ENCODE measurements at regions not wholly inside any gene's neighbourhood (a gene's known extent, or its start where the extent isn't known, plus 50 kb on each side); places are given as distances from the start of the nearest gene placed in this dataset.

DNA sequence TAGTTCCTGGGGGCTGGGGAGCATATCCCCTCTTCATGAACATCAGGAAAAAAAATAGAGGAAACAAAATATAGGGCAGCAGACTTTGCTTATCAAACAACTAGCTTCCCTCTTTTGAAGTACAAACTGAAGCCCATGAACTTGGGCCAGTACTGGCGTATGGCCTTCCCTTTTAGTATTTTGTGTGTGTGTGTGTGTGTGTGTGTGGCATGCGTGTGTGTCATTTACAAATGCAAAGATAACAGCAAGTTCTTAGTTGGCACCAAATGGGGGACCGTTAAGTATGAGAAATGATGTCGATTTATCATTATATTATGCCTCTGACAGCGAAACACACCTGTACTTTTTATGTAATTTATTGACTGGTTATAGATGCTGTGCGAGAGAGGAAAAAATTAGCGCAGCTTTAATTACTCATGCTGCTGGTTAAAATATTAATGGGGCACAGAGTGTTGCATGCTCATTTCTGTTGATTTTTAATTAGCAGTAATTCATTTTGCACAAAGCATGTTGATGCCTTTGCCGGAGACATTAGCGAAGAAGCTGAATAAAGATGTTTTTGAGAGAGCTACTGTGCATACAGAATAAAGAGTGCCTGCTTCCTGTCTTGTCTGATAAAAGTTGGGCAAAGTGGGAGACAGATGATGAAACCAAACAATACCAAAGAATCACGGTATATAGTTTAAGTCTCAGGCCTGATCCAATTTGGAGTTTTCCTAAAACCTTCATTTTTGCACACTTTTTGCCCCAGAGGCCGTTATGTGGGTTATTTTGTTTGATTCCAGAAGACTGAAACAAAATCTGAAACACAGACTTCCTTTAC is 297.1 kb downstream of the SATB1 start:
- FAIRE-seq (no peak), DNase-seq (ENCODE audit: low read depth in 1 of 2, low spot score in 2 of 2) (no peak)
- Histone ChIP-seq H3K27me3 (replicated peaks in 1 of 4; ENCODE audit: control insufficient read depth in 3 of 4, extremely low read depth in 1 of 4, insufficient read depth in 3 of 4, low read length in 3 of 4) (no peaks in the 10 kb centered on the region), H3K4me2 (ENCODE audit: insufficient read depth in 1 of 2, low read depth in 2 of 2, low read length in 2 of 2) (no peak overlapping the region), H2BK120ac (replicated peaks; ENCODE audit: low read depth, low read length) (no peak overlapping the region), H2AK5ac (ENCODE audit: low read depth, low read length) (no peak overlapping the region), H2BK12ac (ENCODE audit: low read depth, low read length) (no peak overlapping the region), H3K27ac (ENCODE audit: low read depth, low read length) (no peak overlapping the region), H3K79me1 (ENCODE audit: low read depth, low read length) (no peaks in the 10 kb centered on the region), H2BK15ac (ENCODE audit: low read length) (no peak overlapping the region), H3K79me2 (ENCODE audit: control insufficient read depth in 1 of 2, insufficient read depth in 2 of 2, low read length in 2 of 2) (no peaks in the 10 kb centered on the region), H3K56ac (replicated peaks; ENCODE audit: insufficient read length, low read depth, low read length) (no peak overlapping the region), H3K9ac (replicated peaks in 1 of 4; ENCODE audit: extremely low read depth in 1 of 4, low read depth in 3 of 4, low read length in 3 of 4) (no peak overlapping the region), H4K8ac (ENCODE audit: extremely low read depth, insufficient read depth, low read length) (no peak overlapping the region), H3K4me1 (replicated peaks in 1 of 4; ENCODE audit: control insufficient read depth in 3 of 4, insufficient read depth in 4 of 4, low read length in 3 of 4) (no peaks in the 10 kb centered on the region), H4K5ac (ENCODE audit: insufficient read length, low read depth, low read length) (no peak overlapping the region), H4K20me1 (replicated peaks in 1 of 2; ENCODE audit: control insufficient read depth in 1 of 2, insufficient read depth in 2 of 2, low read length in 2 of 2) (no peaks in the 10 kb centered on the region), H3K14ac (ENCODE audit: insufficient read length) (no peak overlapping the region), H3K36me3 (ENCODE audit: control insufficient read depth in 2 of 4, insufficient read depth in 4 of 4, low read length in 3 of 4) (no peaks in the 10 kb centered on the region), H2AFZ (ENCODE audit: low read length) (no peak overlapping the region), H3K9me3 (ENCODE audit: insufficient read depth in 2 of 2, low read depth in 1 of 2, low read length in 1 of 2) (no peaks in the 10 kb centered on the region), H3K4me3 (ENCODE audit: extremely low read depth in 1 of 4, insufficient read depth in 2 of 4, low read depth in 3 of 4, low read length in 4 of 4) (no peak overlapping the region), H3K18ac (ENCODE audit: extremely low read depth, low read length) (no peak overlapping the region), H3K23me2 (ENCODE audit: low read depth, low read length) (no peaks in the 10 kb centered on the region; the same call in 1 of the 2 replicates), H2BK5ac (ENCODE audit: low read depth, low read length) (no peak overlapping the region), H3K23ac (ENCODE audit: insufficient read length) (no peak overlapping the region), H4K91ac (replicated peaks; ENCODE audit: insufficient read length, low read length) (no peak overlapping the region), H2BK20ac (ENCODE audit: low read length) (no peak overlapping the region), H3K4ac (replicated peaks; ENCODE audit: insufficient read length, low read depth, low read length) (no peak overlapping the region)
- WGBS, 2 experiments (ENCODE audit: extremely low coverage in 1 of 2, insufficient coverage in 1 of 2, insufficient read length in 1 of 2, insufficient replicate concordance in 2 of 2, low coverage in 1 of 2, low lambda C conversion rate in 2 of 2, missing lambda C conversion rate in 1 of 2): 93% methylated on average over 11 of the region's 11 CpGs; no CpG with 5 or more reads in 1 of the 2 experiments
- ChIA-PET CTCF (ENCODE audit: partially characterized antibody) (interaction anchor here (1.0 to 1.5 kb wide), 3 partner anchors 16 to 234 kb away, joined by 3 to 7 read pairs (median 3); no protein-coding TSS in a partner anchor), POLR2A (ENCODE audit: partially characterized antibody) (no interaction called here)
- TF ChIP-seq GABPA (IDR thresholded peaks at IDR 0.05; ENCODE audit: borderline replicate concordance, insufficient read depth, low read length) (no peak), TEAD4 (IDR thresholded peaks at IDR 0.05; ENCODE audit: low read depth, low read length) (no peak), POU5F1 (IDR thresholded peaks at IDR 0.05; ENCODE audit: low read depth, low read length) (no peak), CHD1 (IDR thresholded peaks at IDR 0.05; ENCODE audit: low read depth, low read length) (no peak), SRF (IDR thresholded peaks at IDR 0.05; ENCODE audit: low read depth, low read length) (no peak), CREB1 (IDR thresholded peaks at IDR 0.05) (no peak), RXRA (IDR thresholded peaks at IDR 0.05; ENCODE audit: insufficient read depth, low read depth, low read length) (no peak), ASH2L (IDR thresholded peaks at IDR 0.05; ENCODE audit: low read length) (no peak), RNF2 (IDR thresholded peaks at IDR 0.05; ENCODE audit: borderline replicate concordance, low read depth, low read length, missing control alignments, poor library complexity, severe bottlenecking) (no peak), EZH2 (IDR thresholded peaks at IDR 0.05; ENCODE audit: low read depth, low read length, severe bottlenecking) (no peak), TBP (IDR thresholded peaks at IDR 0.05; ENCODE audit: low read depth, low read length) (no peak), SP4 (IDR thresholded peaks at IDR 0.05; ENCODE audit: low read length) (no peak)
- TF ChIP-seq, protein P1, sequence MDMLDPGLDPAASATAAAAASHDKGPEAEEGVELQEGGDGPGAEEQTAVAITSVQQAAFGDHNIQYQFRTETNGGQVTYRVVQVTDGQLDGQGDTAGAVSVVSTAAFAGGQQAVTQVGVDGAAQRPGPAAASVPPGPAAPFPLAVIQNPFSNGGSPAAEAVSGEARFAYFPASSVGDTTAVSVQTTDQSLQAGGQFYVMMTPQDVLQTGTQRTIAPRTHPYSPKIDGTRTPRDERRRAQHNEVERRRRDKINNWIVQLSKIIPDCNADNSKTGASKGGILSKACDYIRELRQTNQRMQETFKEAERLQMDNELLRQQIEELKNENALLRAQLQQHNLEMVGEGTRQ (IDR thresholded peaks at IDR 0.05; ENCODE audit: low read length): no peak

Data from H1 (cell line).